WERI-Rb-1 (cell line): ENCODE measurements at regions not wholly inside any gene's neighbourhood (a gene's known extent, or its start where the extent isn't known, plus 50 kb on each side); places are given as distances from the start of the nearest gene placed in this dataset.

Experiments used
- DNase-seq: peaks from one replicate; pipeline ENCODE4 v3.0.0-alpha.2; 2020
- H3K27ac ChIP-seq: fragments of 250-450 bp; sonication (Bioruptor Pico); 2 replicates; pipeline ENCODE4 v1.5.1; 2020; ENCODE audit warnings: mild to moderate bottlenecking, moderate library complexity
- H3K27me3 ChIP-seq: fragments of 250-450 bp; sonication (Bioruptor Pico); 2 replicates; pipeline ENCODE4 v1.5.1; 2021; ENCODE audit warnings: mild to moderate bottlenecking, low read depth, moderate library complexity; ENCODE audit not compliant: insufficient read depth, severe bottlenecking
- H3K36me3 ChIP-seq: fragments of 250-450 bp; sonication (Bioruptor Pico); 2 replicates; pipeline ENCODE4 v1.5.1; 2020; ENCODE audit warnings: mild to moderate bottlenecking, moderate library complexity
- H3K4me3 ChIP-seq: 2 replicates; pipeline ENCODE4 v1.5.1; 2011; ENCODE audit warnings: low read depth, mild to moderate bottlenecking, control low read depth, low read length
- H3K9me3 ChIP-seq: fragments of 250-450 bp; sonication (Bioruptor Pico); 2 replicates; pipeline ENCODE4 v1.5.1; 2021; ENCODE audit warnings: mild to moderate bottlenecking, moderate library complexity; ENCODE audit not compliant: severe bottlenecking
- CTCF ChIP-seq: IDR thresholded peaks from 2 replicates; pipeline ENCODE4 v1.5.1; 2011; ENCODE audit warnings: low read depth, mild to moderate bottlenecking, control low read depth, inconsistent platforms, low read length

GRCh38 chr22:49092716-49093115 is 735.0 kb downstream of the BRD1 start:
- no peak overlapping the region for H3K4me3 ChIP-seq
- no peak for DNase-seq
- TF ChIP-seq CTCF = no peak
- H3K27ac ChIP-seq = no peak overlapping the region
- H3K27me3 ChIP-seq = no peaks in the 10 kb centered on the region
- no peaks in the 10 kb centered on the region for H3K36me3 ChIP-seq
- H3K9me3 ChIP-seq = no peaks in the 10 kb centered on the region

- no peaks in the 10 kb centered on the region for H3K9me3 ChIP-seq
- TF ChIP-seq CTCF = no peak
- no peaks in the 10 kb centered on the region for H3K27me3 ChIP-seq
- no peak overlapping the region for H3K4me3 ChIP-seq
- no peak overlapping the region for H3K27ac ChIP-seq
- no peak for DNase-seq
- H3K36me3 ChIP-seq = no peaks in the 10 kb centered on the region
Observed at GRCh38 chr22:49091917-49092545, 735.6 kb downstream of the BRD1 start.

GRCh38 chr22:49091451-49091850 is 736.2 kb downstream of the BRD1 start:
- no peaks in the 10 kb centered on the region for H3K36me3 ChIP-seq

GRCh38 chr22:49090853-49091135 is 736.9 kb downstream of the BRD1 start:
- no peaks in the 10 kb centered on the region for H3K36me3 ChIP-seq
- DNase-seq = no peak
- no peak overlapping the region for H3K27ac ChIP-seq
- H3K27me3 ChIP-seq = no peaks in the 10 kb centered on the region
- TF ChIP-seq CTCF = no peak
- no peak overlapping the region for H3K4me3 ChIP-seq
- H3K9me3 ChIP-seq = no peaks in the 10 kb centered on the region

More at GRCh38 chr22:49091451-49091850, 736.2 kb downstream of the BRD1 start:
- Histone ChIP-seq H3K4me3 (no peak overlapping the region), H3K9me3 (no peaks in the 10 kb centered on the region), H3K27ac (no peak overlapping the region), H3K27me3 (no peaks in the 10 kb centered on the region)
- no peak for TF ChIP-seq CTCF
- no peak for DNase-seq

GRCh38 chr22:49090061-49090852 is 737.4 kb downstream of the BRD1 start:
- DNase-seq = no peak
- H3K4me3 ChIP-seq = no peak overlapping the region
- no peak for TF ChIP-seq CTCF
- no peaks in the 10 kb centered on the region for H3K9me3 ChIP-seq
- H3K36me3 ChIP-seq = no peaks in the 10 kb centered on the region
- no peaks in the 10 kb centered on the region for H3K27me3 ChIP-seq
- H3K27ac ChIP-seq = no peak overlapping the region
